HepG2 (cell line): ENCODE measurements at regions not wholly inside any gene's neighbourhood (a gene's known extent, or its start where the extent isn't known, plus 50 kb on each side); places are given as distances from the start of the nearest gene placed in this dataset.

ENCODE experiments used
- CREB3 ChIP-seq: sonication (generic); formaldehyde crosslinking; IDR thresholded peaks from 2 replicates; pipeline ENCODE4 v1.5.0; 2020; ENCODE audit warnings: missing genetic modification reagents
- CTCF ChIP-seq: sonication (generic); formaldehyde crosslinking; IDR thresholded peaks from 2 replicates; pipeline ENCODE4 v1.5.0; 2020; ENCODE audit warnings: mild to moderate bottlenecking, missing genetic modification reagents, moderate library complexity
- MAFK ChIP-seq, 2 experiments: IDR thresholded peaks in 1 of 2; conservative IDR thresholded peaks in 1 of 2; 2 replicates each; pipeline ENCODE4 v1.6.1; 2011; ENCODE audit warnings: improper control_type of control experiment in 2 of 2, low read length in 2 of 2
- PCBP2 ChIP-seq: fragments of 200-400 bp; formaldehyde crosslinking; optimal IDR thresholded peaks from 2 replicates; pipeline ENCODE3; 2018; ENCODE audit warnings: low read length, low read depth; ENCODE audit not compliant: poor library complexity, severe bottlenecking
- PRDM10 ChIP-seq: sonication (generic); formaldehyde crosslinking; IDR thresholded peaks from 2 replicates; pipeline ENCODE4 v1.4.0; 2020; ENCODE audit warnings: low read depth, missing genetic modification reagents
- ZKSCAN8 ChIP-seq: IDR thresholded peaks from 2 replicates; pipeline ENCODE4 v1.6.1; 2016; ENCODE audit warnings: borderline replicate concordance, missing genetic modification reagents, missing compliant biosample characterization
- ZNF792 ChIP-seq: IDR thresholded peaks from 2 replicates; pipeline ENCODE4 v1.6.1; 2016

- TF ChIP-seq MAFK (conservative IDR thresholded peaks at IDR 0.05 in 1 of 2, IDR thresholded peaks at IDR 0.05 in 1 of 2; ENCODE audit: low read length in 2 of 2) (no peak), CTCF (CRISPR knock-in tag) (no peak), PCBP2 (no peak), ZNF792 (no peak), CREB3 (no peak), ZKSCAN8 (CRISPR knock-in tag) (no peak), PRDM10 (no peak)
These were observed 121.5 kb downstream of the SEC23IP start for GRCh38 chr10:120014031-120014430.
